ENCODE measurements at regions not wholly inside any gene's neighbourhood (a gene's known extent, or its start where the extent isn't known, plus 50 kb on each side); places are given as distances from the start of the nearest gene placed in this dataset.

DNA sequence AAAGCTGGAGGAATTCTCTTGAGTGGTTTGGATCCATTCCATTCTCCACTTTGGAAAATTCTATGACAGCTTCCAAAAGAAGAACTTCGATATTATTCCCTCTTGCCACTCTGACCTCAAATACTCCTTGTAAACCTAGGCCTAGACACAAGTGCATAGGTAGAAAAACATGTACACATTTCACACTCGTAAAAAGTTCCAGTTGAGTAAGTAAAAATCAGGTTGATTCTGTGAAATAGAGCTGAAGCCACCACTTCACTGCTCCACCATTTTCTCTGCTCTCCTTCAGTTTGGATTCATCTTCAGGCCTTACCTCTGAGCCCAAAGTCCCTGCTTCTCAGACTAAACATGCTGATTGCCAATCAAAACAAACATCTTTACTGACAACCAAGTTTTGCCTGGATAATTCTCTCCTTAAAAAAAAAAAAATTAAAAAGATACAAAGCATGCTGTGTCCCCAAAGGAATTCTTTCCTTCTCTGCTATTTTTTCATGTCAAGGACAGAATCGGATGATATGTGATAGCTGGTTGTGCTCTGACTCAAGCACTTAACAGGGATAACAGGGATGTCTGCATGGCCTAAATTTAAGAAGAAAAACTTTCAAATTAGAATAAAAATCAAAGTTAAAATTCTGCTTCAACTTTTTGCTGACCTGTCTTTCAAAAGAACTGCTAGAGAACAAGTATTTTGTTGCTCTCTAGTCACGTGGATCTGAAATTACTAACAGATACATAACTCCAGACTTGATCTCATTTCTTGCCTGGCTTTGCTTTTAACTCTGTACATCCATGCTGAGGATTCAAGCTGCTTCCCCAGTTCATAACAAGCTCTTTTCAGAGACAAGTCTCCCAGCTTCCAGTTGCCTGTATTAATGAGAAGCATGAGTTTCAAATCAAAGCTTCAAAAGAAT lies 420.9 kb upstream of the INTU start:
- H3K27ac ChIP-seq = peak overlapping the region; percentile 34 to 82 (median 41)
- 24 to 35% (median 32%) methylated on average over 4 of the region's 4 CpGs for WGBS, 4 donors

GRCh38 chr4:127212701-127213100 lies 420.1 kb upstream of the INTU start:
- TF ChIP-seq POLR2A (IDR thresholded peaks at IDR 0.05) = no peak
- TF ChIP-seq CTCF (IDR thresholded peaks at IDR 0.05) = no peak
- Histone ChIP-seq H3K27me3 (no peaks in the 10 kb centered on the region), H3K27ac (peak overlapping the region; percentile 12 to 82 (median 41)), H3K36me3 (replicated peaks in 1 of 2) (no peaks in the 10 kb centered on the region), H3K4me1 (replicated peaks in 1 of 2) (peaks cover 19 to 23% of the 10 kb centered on the region in 2 donors), H3K4me3 (no peak overlapping the region), H3K9me3 (replicated peaks in 1 of 3) (no peaks in the 10 kb centered on the region)
- intact Hi-C loops (cut with DNase I) = no loop called here
- no peak for DNase-seq
- WGBS, 4 donors = 61 to 79% (median 68%) methylated on average over 4 of the region's 4 CpGs

More for the DNA sequence above, 420.9 kb upstream of the INTU start:
- Histone ChIP-seq H3K36me3 (replicated peaks in 1 of 2) (no peaks in the 10 kb centered on the region), H3K27me3 (no peaks in the 10 kb centered on the region), H3K4me3 (no peak overlapping the region), H3K4me1 (replicated peaks in 1 of 2) (peaks cover 19 to 23% of the 10 kb centered on the region in 2 donors), H3K9me3 (replicated peaks in 1 of 3) (no peaks in the 10 kb centered on the region)
- intact Hi-C loops (cut with DNase I) = no loop called here
- TF ChIP-seq POLR2A (IDR thresholded peaks at IDR 0.05) = no peak
- TF ChIP-seq CTCF (IDR thresholded peaks at IDR 0.05) = no peak
- DNase-seq = peak in 1 of 7 donors; percentile 14

DNA sequence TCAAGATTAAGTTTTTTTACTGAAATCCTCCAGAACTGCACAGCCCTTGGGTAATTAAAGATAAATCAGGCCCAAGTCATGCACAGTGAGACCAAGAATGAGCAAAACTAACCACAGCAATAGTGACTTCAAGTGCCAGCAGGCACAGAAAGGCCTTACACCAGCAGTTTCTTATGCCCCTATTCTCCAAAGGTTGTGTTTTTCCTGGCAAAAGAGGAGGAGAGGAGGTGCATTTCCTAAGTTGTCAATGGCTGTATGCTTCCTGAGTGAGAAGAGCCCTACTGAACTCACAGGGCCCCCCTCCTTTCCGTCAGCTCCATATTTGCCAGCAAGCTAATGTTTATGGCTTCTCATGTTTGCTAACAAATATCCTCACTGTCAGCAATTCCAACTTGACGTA lies 418.7 kb upstream of the INTU start:
- peak in 4 of 7 donors; percentile 9 to 55 (median 17) for DNase-seq
- no peak overlapping the region for H3K4me3 ChIP-seq
- intact Hi-C loops (cut with DNase I) = no loop called here
- 53 to 67% (median 60%) methylated on average over 2 of the region's 2 CpGs for WGBS, 4 donors
- no peak for TF ChIP-seq POLR2A (IDR thresholded peaks at IDR 0.05)
- TF ChIP-seq CTCF (IDR thresholded peaks at IDR 0.05) = no peak
- no peaks in the 10 kb centered on the region for H3K27me3 ChIP-seq
- no peaks in the 10 kb centered on the region for H3K36me3 ChIP-seq (replicated peaks in 1 of 2)
- H3K27ac ChIP-seq = peak overlapping the region in 1 of 5 donors; percentile 19
- no peaks in the 10 kb centered on the region for H3K9me3 ChIP-seq (replicated peaks in 1 of 3)
- H3K4me1 ChIP-seq (replicated peaks in 1 of 2) = peaks cover 19 to 23% of the 10 kb centered on the region in 2 donors

- H3K27me3 ChIP-seq = no peaks in the 10 kb centered on the region
- 76 to 96% (median 89%) methylated on average over 4 of the region's 4 CpGs for WGBS, 4 donors
- intact Hi-C loops (cut with DNase I) = no loop called here
Measured at GRCh38 chr4:127214931-127215330, 417.8 kb upstream of the INTU start.

More at GRCh38 chr4:127214931-127215330, 417.8 kb upstream of the INTU start:
- peaks cover 19 to 23% of the 10 kb centered on the region in 2 donors for H3K4me1 ChIP-seq (replicated peaks in 1 of 2)
- no peak for DNase-seq
- H3K36me3 ChIP-seq (replicated peaks in 1 of 2) = no peaks in the 10 kb centered on the region
- H3K27ac ChIP-seq = no peak overlapping the region
- H3K4me3 ChIP-seq = no peak overlapping the region
- no peaks in the 10 kb centered on the region for H3K9me3 ChIP-seq (replicated peaks in 1 of 3)
- TF ChIP-seq CTCF (IDR thresholded peaks at IDR 0.05) (no peak), POLR2A (IDR thresholded peaks at IDR 0.05) (no peak)
